ENCODE measurements at regions not wholly inside any gene's neighbourhood (a gene's known extent, or its start where the extent isn't known, plus 50 kb on each side); places are given as distances from the start of the nearest gene placed in this dataset.

DNA sequence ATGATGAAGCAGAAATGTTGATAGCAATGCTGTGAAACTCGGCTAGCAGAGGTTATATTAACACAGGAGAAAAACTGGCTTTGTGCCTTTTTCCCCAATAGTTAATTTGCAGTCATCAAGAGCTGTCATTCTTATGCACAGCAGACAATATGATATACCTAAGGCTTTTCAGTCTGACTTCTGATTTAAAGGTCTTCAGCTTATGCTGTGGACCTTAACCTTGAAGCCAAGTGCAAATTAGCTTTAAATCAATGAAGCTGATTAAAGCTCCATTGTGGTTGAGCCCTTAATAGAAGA is 171.6 kb upstream of the ID4 start:
- H2AFZ ChIP-seq (ENCODE audit: low read length) = no peak overlapping the region

DNA sequence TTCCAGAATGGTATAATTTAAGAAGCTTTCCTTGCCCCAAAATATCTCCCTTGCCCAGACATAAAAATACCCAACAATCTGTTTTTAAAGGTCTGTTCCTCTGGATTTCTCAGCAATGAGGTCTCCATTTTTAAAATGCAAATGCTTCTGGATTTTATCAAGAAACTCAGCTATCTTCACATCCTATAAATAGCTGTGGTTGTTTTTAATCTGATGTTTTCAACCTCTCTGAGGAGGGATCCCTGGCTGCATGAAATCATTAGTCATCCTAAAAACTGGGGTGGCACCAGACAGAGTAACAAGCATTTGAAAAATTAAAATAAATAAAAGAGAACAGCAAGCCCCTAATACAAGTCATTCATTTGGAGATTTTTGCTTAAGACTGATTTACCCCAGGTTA is 168.5 kb upstream of the ID4 start:
- no peak overlapping the region for H3K9ac ChIP-seq (ENCODE audit: low read length)
- H3K4me2 ChIP-seq (ENCODE audit: low read depth, low read length) = no peak overlapping the region
- H3K4me1 ChIP-seq (ENCODE audit: low read length) = no peaks in the 10 kb centered on the region

More for the DNA sequence above, 171.6 kb upstream of the ID4 start:
- no peaks in the 10 kb centered on the region for H3F3A ChIP-seq (ENCODE audit: insufficient read depth, low read length)
- H3K27ac ChIP-seq (ENCODE audit: low read length) = no peak overlapping the region
- TF ChIP-seq, protein P1, sequence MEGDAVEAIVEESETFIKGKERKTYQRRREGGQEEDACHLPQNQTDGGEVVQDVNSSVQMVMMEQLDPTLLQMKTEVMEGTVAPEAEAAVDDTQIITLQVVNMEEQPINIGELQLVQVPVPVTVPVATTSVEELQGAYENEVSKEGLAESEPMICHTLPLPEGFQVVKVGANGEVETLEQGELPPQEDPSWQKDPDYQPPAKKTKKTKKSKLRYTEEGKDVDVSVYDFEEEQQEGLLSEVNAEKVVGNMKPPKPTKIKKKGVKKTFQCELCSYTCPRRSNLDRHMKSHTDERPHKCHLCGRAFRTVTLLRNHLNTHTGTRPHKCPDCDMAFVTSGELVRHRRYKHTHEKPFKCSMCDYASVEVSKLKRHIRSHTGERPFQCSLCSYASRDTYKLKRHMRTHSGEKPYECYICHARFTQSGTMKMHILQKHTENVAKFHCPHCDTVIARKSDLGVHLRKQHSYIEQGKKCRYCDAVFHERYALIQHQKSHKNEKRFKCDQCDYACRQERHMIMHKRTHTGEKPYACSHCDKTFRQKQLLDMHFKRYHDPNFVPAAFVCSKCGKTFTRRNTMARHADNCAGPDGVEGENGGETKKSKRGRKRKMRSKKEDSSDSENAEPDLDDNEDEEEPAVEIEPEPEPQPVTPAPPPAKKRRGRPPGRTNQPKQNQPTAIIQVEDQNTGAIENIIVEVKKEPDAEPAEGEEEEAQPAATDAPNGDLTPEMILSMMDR (IDR thresholded peaks at IDR 0.05; ENCODE audit: low read length) = no peak
- TF ChIP-seq EZH2 (optimal IDR thresholded peaks at IDR 0.05; ENCODE audit: low read depth, low read length) (no peak), EZH2phosphoT487 (IDR thresholded peaks at IDR 0.05; ENCODE audit: low read length) (no peak)
- no peaks in the 10 kb centered on the region for H3K27me3 ChIP-seq (replicated peaks; ENCODE audit: insufficient read depth, low read length)
- H3K79me2 ChIP-seq (ENCODE audit: low read length) = no peaks in the 10 kb centered on the region
- no peaks in the 10 kb centered on the region for H3K9me3 ChIP-seq (replicated peaks; ENCODE audit: insufficient read depth, low read length)
- no peaks in the 10 kb centered on the region for H4K20me1 ChIP-seq (ENCODE audit: insufficient read depth, low read length)
- H3K9me2 ChIP-seq (replicated peaks; ENCODE audit: insufficient read depth, low read length) = no peaks in the 10 kb centered on the region
- no peak overlapping the region for H3K4me3 ChIP-seq (ENCODE audit: low read length)
- DNase-seq = no peak
- no peaks in the 10 kb centered on the region for H3K4me1 ChIP-seq (ENCODE audit: low read length)
- no peak overlapping the region for H3K9ac ChIP-seq (ENCODE audit: low read length)
- H3K36me3 ChIP-seq (replicated peaks; ENCODE audit: insufficient read depth, low read length) = no peaks in the 10 kb centered on the region
- H3K4me2 ChIP-seq (ENCODE audit: low read depth, low read length) = no peak overlapping the region

DNA sequence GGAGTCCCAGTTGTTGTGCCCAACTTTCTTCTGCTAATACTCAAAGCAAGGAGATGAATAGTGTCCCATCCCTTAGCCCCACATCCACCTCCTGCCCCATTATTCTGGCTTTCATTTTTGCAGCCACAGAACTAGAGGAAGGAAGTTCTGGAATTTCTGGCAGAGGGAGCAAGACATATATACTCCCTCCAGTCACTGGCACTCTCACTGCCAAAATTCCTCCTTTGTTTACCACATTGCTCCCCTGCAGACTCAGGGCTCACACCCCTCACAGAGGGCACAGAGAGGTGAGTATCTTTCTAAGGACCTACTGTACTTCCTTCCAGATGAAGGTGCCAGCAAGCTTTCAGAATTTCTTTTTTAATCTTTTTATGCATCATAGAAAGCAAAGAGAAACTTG is 168.0 kb upstream of the ID4 start:
- no peak for TF ChIP-seq EZH2phosphoT487 (IDR thresholded peaks at IDR 0.05; ENCODE audit: low read length)
- TF ChIP-seq, protein P1 (IDR thresholded peaks at IDR 0.05; ENCODE audit: low read length) = no peak
- TF ChIP-seq EZH2 (optimal IDR thresholded peaks at IDR 0.05; ENCODE audit: low read depth, low read length) = no peak
- Histone ChIP-seq H3K4me2 (ENCODE audit: low read depth, low read length) (no peak overlapping the region), H3K36me3 (replicated peaks; ENCODE audit: insufficient read depth, low read length) (no peaks in the 10 kb centered on the region), H3K79me2 (ENCODE audit: low read length) (no peaks in the 10 kb centered on the region), H3K9ac (ENCODE audit: low read length) (no peak overlapping the region), H4K20me1 (ENCODE audit: insufficient read depth, low read length) (no peaks in the 10 kb centered on the region), H3K27ac (ENCODE audit: low read length) (no peak overlapping the region), H3K4me3 (ENCODE audit: low read length) (no peak overlapping the region), H3K9me2 (replicated peaks; ENCODE audit: insufficient read depth, low read length) (no peaks in the 10 kb centered on the region), H3K27me3 (replicated peaks; ENCODE audit: insufficient read depth, low read length) (no peaks in the 10 kb centered on the region), H3K9me3 (replicated peaks; ENCODE audit: insufficient read depth, low read length) (no peaks in the 10 kb centered on the region), H2AFZ (ENCODE audit: low read length) (no peak overlapping the region), H3F3A (ENCODE audit: insufficient read depth, low read length) (no peaks in the 10 kb centered on the region), H3K4me1 (ENCODE audit: low read length) (no peaks in the 10 kb centered on the region)
- no peak for DNase-seq

More for the DNA sequence above, 168.5 kb upstream of the ID4 start:
- Histone ChIP-seq H3K79me2 (ENCODE audit: low read length) (no peaks in the 10 kb centered on the region), H3K36me3 (replicated peaks; ENCODE audit: insufficient read depth, low read length) (no peaks in the 10 kb centered on the region), H3K27me3 (replicated peaks; ENCODE audit: insufficient read depth, low read length) (no peaks in the 10 kb centered on the region), H3K9me3 (replicated peaks; ENCODE audit: insufficient read depth, low read length) (no peaks in the 10 kb centered on the region), H3F3A (ENCODE audit: insufficient read depth, low read length) (no peaks in the 10 kb centered on the region), H4K20me1 (ENCODE audit: insufficient read depth, low read length) (no peaks in the 10 kb centered on the region), H2AFZ (ENCODE audit: low read length) (no peak overlapping the region), H3K9me2 (replicated peaks; ENCODE audit: insufficient read depth, low read length) (no peaks in the 10 kb centered on the region), H3K27ac (ENCODE audit: low read length) (no peak overlapping the region), H3K4me3 (ENCODE audit: low read length) (no peak overlapping the region)
- no peak for TF ChIP-seq EZH2 (optimal IDR thresholded peaks at IDR 0.05; ENCODE audit: low read depth, low read length)
- TF ChIP-seq EZH2phosphoT487 (IDR thresholded peaks at IDR 0.05; ENCODE audit: low read length) = no peak
- TF ChIP-seq, protein P1 (IDR thresholded peaks at IDR 0.05; ENCODE audit: low read length) = no peak
- no peak for DNase-seq

Data from MM.1S (cell line).